ENCODE measurements at regions not wholly inside any gene's neighbourhood (a gene's known extent, or its start where the extent isn't known, plus 50 kb on each side); places are given as distances from the start of the nearest gene placed in this dataset.

- CTCF ChIA-PET, result no interaction called here
- Histone ChIP-seq H3K4me2 (no peak overlapping the region), H3K4me3 (no peak overlapping the region), H3K4me1 (no peaks in the 10 kb centered on the region), H3K27ac (no peak overlapping the region), H3K9me3 (no peaks in the 10 kb centered on the region)
- no peak for ATAC-seq
- 59% methylated on average over 4 of the region's 4 CpGs for WGBS (ENCODE audit: missing lambda C conversion rate)
- POLR2A ChIA-PET, result no interaction called here
- no peak for FAIRE-seq
- TF ChIP-seq HOXA7 (CRISPR knock-in tag; IDR thresholded peaks at IDR 0.05) (no peak), CEBPB (IDR thresholded peaks at IDR 0.05) (no peak)
- DNase-seq (ENCODE audit: low read depth in 1 of 2, low spot score in 1 of 2), result no peak
Observed at GRCh38 chr12:58977476-58977875, 57.2 kb upstream of the LRIG3 start.

- no peaks in the 10 kb centered on the region for H3K9me3 ChIP-seq
- H3K27ac ChIP-seq, result no peak overlapping the region
- CTCF ChIA-PET, result no interaction called here
- POLR2A ChIA-PET, result no interaction called here
- WGBS (ENCODE audit: missing lambda C conversion rate), result 51% methylated on average over 2 of the region's 2 CpGs
- no peaks in the 10 kb centered on the region for H3K4me1 ChIP-seq
- ATAC-seq, result no peak
- H3K4me2 ChIP-seq, result no peak overlapping the region
- TF ChIP-seq NFE2L2 (conservative IDR thresholded peaks at IDR 0.05; ENCODE audit: low read length) (no peak), ZNF302 (CRISPR knock-in tag; IDR thresholded peaks at IDR 0.05) (no peak), ZSCAN20 (CRISPR knock-in tag; IDR thresholded peaks at IDR 0.05) (no peak), MAX (IDR thresholded peaks at IDR 0.05) (no peak), GATA3 (IDR thresholded peaks at IDR 0.05; ENCODE audit: borderline replicate concordance) (no peak), POLR2A (IDR thresholded peaks at IDR 0.05; ENCODE audit: low read length) (no peak), ZC3H11A (IDR thresholded peaks at IDR 0.05) (no peak), RNF2 (IDR thresholded peaks at IDR 0.05; ENCODE audit: borderline replicate concordance, low read depth) (no peak), CEBPB (IDR thresholded peaks at IDR 0.05) (no peak), HDAC2 (IDR thresholded peaks at IDR 0.05) (no peak)
- H3K4me3 ChIP-seq, result no peak overlapping the region
- DNase-seq (ENCODE audit: low read depth in 1 of 2, low spot score in 1 of 2), result no peak
- no peak for FAIRE-seq
Observed at GRCh38 chr12:58976146-58976545, 55.8 kb upstream of the LRIG3 start.

Small RNA genes in the stretch of these regions (small RNA-seq; reads per million reads assigned to genes)
- gene RNU6-279P (0 reads per million in 6 experiments), gene RNU6-871P (0 reads per million in 6 experiments)

Data from A549 (cell line).